ENCODE measurements at regions not wholly inside any gene's neighbourhood (a gene's known extent, or its start where the extent isn't known, plus 50 kb on each side); places are given as distances from the start of the nearest gene placed in this dataset.

- Histone ChIP-seq H3K4me1 (ENCODE audit: control insufficient read depth, insufficient read depth, low read length) (no peaks in the 10 kb centered on the region), H3K4me3 (ENCODE audit: low read depth, low read length) (no peak overlapping the region), H3K9me3 (ENCODE audit: control insufficient read depth, insufficient read depth, low read depth, low read length) (no peaks in the 10 kb centered on the region), H3K36me3 (ENCODE audit: control insufficient read depth in 2 of 2, insufficient read depth in 1 of 2, low read length in 2 of 2) (no peaks in the 10 kb centered on the region), H3K27ac (ENCODE audit: extremely low read depth, low read depth, low read length) (no peak overlapping the region)
- TF ChIP-seq ZNF837 (tag by site-specific recombination; IDR thresholded peaks at IDR 0.05) (no peak), ZNF501 (tag by site-specific recombination; IDR thresholded peaks at IDR 0.05) (no peak), ZNF140 (tag by site-specific recombination; IDR thresholded peaks at IDR 0.05) (no peak), ZNF202 (tag by site-specific recombination; IDR thresholded peaks at IDR 0.05; ENCODE audit: borderline replicate concordance) (no peak), ZBTB8A (tag by site-specific recombination; IDR thresholded peaks at IDR 0.05) (no peak), ZNF514 (tag by site-specific recombination; IDR thresholded peaks at IDR 0.05) (no peak)
- ChIA-PET CTCF (no interaction called here), POLR2A (no interaction called here)
Observed at GRCh38 chr14:82913396-82913795, 1379.7 kb upstream of the SEL1L start.

- Histone ChIP-seq H3K27ac (ENCODE audit: extremely low read depth, low read depth, low read length) (no peak overlapping the region), H3K36me3 (ENCODE audit: control insufficient read depth in 2 of 2, insufficient read depth in 1 of 2, low read length in 2 of 2) (no peaks in the 10 kb centered on the region), H3K4me3 (ENCODE audit: low read depth, low read length) (no peak overlapping the region), H3K9me3 (ENCODE audit: control insufficient read depth, insufficient read depth, low read depth, low read length) (no peaks in the 10 kb centered on the region), H3K4me1 (ENCODE audit: control insufficient read depth, insufficient read depth, low read length) (no peaks in the 10 kb centered on the region)
- TF ChIP-seq ZNF133 (tag by site-specific recombination; IDR thresholded peaks at IDR 0.05) (no peak), ZNF394 (tag by site-specific recombination; IDR thresholded peaks at IDR 0.05; ENCODE audit: borderline replicate concordance) (no peak), ZNF221 (tag by site-specific recombination; IDR thresholded peaks at IDR 0.05; ENCODE audit: borderline replicate concordance) (no peak), ZNF266 (tag by site-specific recombination; IDR thresholded peaks at IDR 0.05; ENCODE audit: low read depth) (no peak), ZNF549 (tag by site-specific recombination; IDR thresholded peaks at IDR 0.05) (no peak), ZNF48 (tag by site-specific recombination; IDR thresholded peaks at IDR 0.05) (no peak)
- ChIA-PET POLR2A (no interaction called here), CTCF (no interaction called here)
Observed at GRCh38 chr14:82915381-82915780, 1381.7 kb upstream of the SEL1L start.

- H3K36me3 ChIP-seq (ENCODE audit: control insufficient read depth in 2 of 2, insufficient read depth in 1 of 2, low read length in 2 of 2) = no peaks in the 10 kb centered on the region
- TF ChIP-seq BCL6B (tag by site-specific recombination; IDR thresholded peaks at IDR 0.05) (no peak), KLF8 (tag by site-specific recombination; IDR thresholded peaks at IDR 0.05) (no peak), TRIM28 (IDR thresholded peaks at IDR 0.05; ENCODE audit: borderline replicate concordance, low read length) (no peak), ZNF433 (tag by site-specific recombination; IDR thresholded peaks at IDR 0.05; ENCODE audit: low read depth) (no peak), ZNF747 (tag by site-specific recombination; IDR thresholded peaks at IDR 0.05) (no peak), ZNF16 (tag by site-specific recombination; IDR thresholded peaks at IDR 0.05; ENCODE audit: low read depth) (no peak), ZNF776 (tag by site-specific recombination; IDR thresholded peaks at IDR 0.05; ENCODE audit: borderline replicate concordance) (no peak), ZNF112 (tag by site-specific recombination; IDR thresholded peaks at IDR 0.05) (no peak), ZFHX2 (tag by site-specific recombination; conservative IDR thresholded peaks at IDR 0.05) (no peak), ZNF211 (tag by site-specific recombination; IDR thresholded peaks at IDR 0.05; ENCODE audit: low read depth) (no peak), ZNF664 (tag by site-specific recombination; IDR thresholded peaks at IDR 0.05) (no peak), ZNF223 (tag by site-specific recombination; IDR thresholded peaks at IDR 0.05) (no peak)
- H3K9me3 ChIP-seq (ENCODE audit: control insufficient read depth, insufficient read depth, low read depth, low read length) = no peaks in the 10 kb centered on the region
- H3K4me3 ChIP-seq (ENCODE audit: low read depth, low read length) = no peak overlapping the region
- POLR2A ChIA-PET = interaction anchor here (0.7 kb wide), 1 partner anchor 337 kb away, joined by 3 read pairs; no protein-coding TSS in a partner anchor
- no peaks in the 10 kb centered on the region for H3K4me1 ChIP-seq (ENCODE audit: control insufficient read depth, insufficient read depth, low read length)
- H3K27ac ChIP-seq (ENCODE audit: extremely low read depth, low read depth, low read length) = no peak overlapping the region
- CTCF ChIA-PET = no interaction called here
Observed at GRCh38 chr14:82935691-82936090, 1402.0 kb upstream of the SEL1L start.
